ENCODE measurements at regions not wholly inside any gene's neighbourhood (a gene's known extent, or its start where the extent isn't known, plus 50 kb on each side); places are given as distances from the start of the nearest gene placed in this dataset.

DNA sequence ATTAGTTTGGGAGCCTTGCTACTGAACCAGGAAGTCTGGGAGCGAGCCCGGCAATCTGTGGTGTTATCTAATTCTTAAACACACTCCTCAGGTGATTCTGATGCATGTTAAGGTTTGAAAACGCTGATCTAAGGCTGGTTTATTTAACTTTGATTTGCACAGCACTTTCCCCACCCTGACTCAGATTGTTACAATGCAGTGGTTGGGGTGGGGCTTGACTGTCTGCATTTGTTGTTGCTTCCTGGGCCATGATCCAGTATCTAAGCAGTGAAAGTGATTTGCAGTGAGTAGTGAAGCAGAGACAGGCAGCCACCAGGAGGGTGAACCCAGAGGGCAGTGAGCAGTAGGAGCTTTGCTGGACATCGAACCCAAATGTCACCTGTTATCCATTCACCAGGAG lies 81.6 kb upstream of the ARGLU1 start:
- no peak for DNase-seq

DNA sequence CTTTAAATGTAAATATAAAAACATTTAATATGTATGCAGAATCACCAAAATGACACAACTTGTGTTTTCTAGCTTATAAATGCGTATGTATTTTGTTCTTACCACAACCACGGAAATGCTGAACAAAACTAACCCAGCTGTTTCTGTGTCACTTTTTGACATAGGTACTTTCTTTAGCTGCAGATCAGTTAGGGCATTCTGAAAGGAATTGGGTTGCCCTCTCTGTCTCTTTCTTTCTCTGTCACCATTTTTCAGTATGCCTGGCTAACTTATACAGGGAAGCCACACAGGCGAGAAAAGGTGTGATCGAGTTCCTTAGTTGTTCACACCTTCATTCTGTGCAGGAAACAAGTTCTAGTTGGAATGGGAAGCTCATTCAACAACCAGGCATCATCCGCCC lies 72.6 kb upstream of the ARGLU1 start:
- DNase-seq: no peak

DNA sequence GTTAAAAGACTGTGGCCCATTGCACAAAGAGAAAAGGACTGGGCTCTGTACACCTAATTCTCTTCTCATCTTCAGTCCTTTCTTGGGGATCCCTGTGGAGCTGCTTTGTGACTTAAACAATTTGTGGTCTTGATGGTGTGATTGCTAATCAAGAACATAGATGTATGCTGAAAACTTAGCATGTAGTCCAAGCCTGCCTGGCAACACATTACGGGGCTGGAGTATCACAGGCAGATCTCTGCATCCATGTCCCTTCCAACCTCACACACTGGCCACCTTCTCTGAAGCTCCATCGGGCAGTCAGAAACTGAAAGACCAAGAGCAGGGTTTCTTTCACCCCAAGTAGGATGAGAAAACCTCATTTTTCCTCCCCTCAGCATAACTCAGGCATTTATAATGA lies 69.6 kb upstream of the ARGLU1 start:
- DNase-seq: no peak

DNA sequence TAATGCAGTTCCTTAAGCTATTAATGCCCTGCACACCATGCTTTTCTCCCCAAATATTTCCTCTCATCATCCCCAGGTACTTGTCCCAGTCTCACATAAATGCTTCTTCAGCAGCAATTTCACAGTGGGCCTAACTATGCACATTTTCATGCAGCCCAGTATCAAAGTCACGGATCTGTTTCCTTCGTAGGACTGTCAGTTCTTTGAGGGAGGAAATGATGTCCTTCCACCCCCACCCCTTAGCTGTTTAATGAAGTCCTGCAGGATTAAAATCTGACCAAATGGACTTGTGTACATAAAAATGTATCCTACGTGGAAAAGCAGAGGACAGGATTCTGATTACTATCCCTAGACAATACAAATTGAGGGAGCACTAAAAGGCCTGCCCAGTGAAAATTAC lies 68.6 kb upstream of the ARGLU1 start:
- no peak for DNase-seq

DNA sequence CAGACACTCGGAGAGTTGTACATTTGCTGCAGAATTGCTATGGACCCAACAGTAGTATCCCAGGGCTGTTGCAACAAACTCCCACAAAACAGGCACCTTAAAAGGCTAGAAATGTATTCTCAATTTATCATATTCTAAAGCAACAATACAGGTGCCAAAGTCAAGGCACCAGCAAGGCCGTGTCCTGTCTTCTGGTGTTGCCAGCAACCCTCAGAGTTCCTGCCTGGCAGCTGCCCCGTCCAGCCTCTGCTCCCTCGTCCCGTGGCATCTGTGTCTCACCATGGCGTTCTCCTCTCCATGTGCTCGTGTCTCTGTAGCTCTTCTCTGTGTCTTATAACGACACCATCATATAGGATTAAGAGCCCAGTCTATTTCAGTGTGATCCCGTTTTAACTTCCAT lies 67.7 kb upstream of the ARGLU1 start:
- no peak for DNase-seq

DNA sequence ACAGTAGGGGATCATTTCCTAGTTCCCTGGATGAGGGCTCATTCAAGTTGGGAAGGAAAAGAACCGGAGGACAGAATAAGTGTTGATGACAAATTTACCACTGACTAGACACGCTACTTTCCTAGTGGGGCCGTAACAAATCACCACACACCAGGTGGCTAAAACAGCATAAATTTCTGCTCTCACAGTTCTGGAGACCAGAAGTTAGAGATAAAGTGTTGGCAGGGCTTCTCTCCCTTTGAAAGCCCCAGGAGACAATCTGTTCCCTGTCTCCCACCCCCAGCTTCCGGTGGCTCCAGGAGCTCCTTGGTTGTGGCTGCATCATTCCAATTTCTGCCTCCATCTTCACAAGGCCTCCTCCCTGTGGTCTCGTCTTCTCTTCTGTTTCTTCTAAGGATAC lies 65.4 kb upstream of the ARGLU1 start:
- DNase-seq: peak in 1 of 58 donors; percentile 22

DNA sequence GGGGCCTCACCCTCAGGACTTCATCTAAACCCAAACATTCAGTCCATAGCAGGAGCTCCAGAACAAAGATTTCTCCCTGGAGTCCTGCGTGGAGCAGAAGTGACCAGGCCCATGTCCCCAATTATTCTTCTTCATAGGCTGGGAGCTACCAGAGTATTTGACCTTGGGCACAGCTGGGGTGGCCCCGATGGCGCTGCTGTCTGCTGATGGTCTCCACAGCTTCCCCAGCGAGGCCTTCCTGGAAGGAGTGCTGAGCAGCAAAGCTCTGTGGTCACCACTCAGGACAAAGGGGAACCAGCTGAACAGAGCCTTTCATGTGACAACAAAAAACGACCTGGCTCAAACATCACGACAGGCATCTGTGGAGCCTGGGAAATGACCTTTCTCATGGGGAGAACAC lies 62.7 kb upstream of the ARGLU1 start:
- DNase-seq: no peak

DNA sequence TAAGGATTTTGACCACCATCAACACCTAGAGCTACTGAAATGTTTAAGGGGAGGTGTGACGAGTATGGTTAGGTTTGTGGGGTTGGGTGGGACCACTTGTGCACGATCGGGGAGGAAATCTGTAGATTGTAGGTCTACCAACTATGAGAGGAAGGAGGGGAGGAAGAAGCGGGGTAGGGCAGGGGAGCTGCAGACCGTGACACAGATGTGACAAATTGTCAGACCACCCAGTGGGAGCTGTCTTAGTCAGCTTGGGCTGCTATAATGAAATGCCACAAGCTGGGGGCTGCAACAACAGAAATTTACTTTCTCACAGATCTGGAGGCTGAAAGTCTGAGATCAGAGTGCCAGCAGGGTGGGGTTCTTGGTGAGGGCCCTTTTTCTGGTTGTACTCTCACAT lies 62.2 kb upstream of the ARGLU1 start:
- no peak for DNase-seq

DNA sequence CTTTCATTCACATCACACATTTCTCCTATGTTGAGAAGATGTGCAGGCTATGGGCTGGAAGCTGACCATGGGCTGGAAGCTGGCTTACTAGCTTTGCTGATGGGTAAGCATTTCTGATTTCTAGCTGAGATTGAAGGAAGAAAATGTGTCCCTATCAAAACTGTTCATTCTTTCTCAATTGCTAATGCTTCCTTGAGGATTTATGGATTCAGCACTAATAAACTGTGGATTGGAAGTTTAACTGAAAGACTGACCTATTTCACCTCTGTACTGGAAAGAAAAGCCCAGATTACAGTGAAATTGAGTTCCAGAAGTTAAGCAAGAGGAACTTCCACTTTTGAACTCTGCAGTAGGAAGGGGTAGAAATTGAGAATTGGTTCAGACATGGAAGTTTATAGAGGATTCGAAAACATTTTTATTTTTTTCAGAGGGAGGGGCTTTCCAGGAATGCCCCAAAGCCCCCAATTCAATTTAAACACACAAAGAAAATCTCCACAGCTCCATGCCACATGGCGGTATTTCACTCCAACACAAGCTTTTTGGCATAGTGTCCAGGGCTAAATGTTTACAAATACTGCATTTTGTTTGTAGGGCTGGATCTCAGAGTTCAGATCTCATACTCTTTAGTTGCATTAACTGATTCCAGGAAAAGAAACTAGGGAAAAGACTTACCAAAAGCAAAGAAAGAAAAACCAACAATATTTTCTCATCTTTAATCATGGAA lies 61.2 kb upstream of the ARGLU1 start:
- no peak for DNase-seq

DNA sequence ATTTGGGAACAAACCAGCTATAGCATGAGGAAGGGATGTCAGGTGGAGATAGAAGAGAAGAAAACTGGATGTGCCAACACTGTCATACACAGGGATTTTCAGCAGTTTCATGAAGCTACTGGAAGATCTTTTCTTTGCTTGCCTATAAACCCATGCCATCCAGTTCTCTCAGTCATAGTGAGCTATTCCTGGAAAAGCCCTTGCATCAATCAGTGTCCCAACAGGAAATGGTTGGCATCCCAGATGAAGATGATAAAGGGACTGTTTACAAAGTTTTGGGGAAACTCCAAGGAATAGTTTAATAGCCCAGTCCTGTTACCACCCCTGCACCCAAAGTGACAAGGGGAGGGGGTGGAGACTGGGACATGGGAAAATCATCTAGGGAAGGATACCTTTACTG lies 58.5 kb upstream of the ARGLU1 start:
- no peak for DNase-seq

DNA sequence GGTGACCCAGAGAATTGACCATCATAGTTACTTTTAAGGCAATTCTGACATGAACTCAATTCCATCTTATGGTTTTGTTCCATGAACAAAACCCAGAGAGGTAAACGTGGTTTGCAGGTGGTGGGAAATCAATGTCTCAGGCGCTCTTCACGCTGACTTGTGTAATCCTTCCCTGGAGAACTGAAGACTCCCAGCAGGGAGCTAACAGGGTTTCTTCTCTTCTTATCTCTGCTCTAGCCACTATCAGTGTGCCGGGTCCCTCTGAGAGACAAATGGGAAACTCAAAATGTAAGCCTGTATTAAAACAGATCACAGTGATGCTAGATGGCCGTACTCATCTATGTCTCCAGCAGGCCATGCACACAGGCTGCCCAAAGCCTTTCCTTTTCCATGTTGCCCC lies 57.6 kb upstream of the ARGLU1 start:
- DNase-seq: no peak

DNA sequence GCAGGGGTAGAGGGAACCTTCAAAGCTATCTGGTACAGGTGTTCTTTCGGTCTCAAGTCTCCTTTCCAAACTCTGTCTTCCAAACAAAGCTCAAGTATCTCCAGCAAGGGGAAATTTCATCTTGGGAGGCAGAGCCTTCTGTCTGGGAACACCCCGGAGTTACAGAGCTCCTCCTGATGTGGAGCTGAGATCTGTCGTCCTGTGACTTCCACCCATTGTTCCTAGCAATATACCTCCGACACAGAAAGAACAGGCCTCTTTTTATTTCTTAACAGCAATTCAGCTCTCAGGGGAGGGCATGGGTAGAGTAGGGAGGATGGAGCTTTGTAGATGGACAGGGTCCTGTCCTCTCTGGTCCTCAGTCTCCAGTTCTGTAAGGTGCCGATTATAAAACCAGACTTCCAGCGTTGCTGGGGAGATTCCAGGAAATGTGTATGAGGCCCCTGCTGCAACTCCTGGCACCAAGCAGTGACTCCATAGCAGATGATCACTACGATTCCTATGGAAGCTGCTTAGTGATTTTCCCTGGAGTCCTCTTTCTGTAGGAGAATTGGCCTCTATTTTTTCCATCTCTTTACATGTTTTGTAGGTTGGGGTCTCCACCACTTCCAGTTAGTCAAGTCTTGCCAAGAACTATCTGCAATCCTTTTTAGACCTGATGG lies 56.0 kb upstream of the ARGLU1 start:
- no peak for DNase-seq

DNA sequence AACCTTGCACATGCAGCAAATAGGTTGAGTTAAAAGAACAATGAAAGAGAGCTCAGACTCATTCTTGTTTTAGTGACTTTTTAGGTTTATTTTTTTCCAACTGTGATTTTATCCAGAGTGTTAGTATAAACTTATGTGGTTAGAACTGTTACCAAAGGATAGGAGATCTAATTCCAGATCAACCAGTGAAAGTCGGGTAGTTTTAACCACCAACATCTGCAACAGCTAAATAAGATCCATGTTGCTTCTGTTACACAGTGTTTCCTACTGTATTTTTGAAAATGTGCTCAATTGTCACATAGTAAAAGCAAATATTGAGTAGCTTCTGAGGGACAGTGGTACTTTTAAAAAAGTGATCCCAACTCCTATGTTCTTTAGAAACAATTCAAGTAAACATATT lies 53.9 kb upstream of the ARGLU1 start:
- no peak for DNase-seq

DNA sequence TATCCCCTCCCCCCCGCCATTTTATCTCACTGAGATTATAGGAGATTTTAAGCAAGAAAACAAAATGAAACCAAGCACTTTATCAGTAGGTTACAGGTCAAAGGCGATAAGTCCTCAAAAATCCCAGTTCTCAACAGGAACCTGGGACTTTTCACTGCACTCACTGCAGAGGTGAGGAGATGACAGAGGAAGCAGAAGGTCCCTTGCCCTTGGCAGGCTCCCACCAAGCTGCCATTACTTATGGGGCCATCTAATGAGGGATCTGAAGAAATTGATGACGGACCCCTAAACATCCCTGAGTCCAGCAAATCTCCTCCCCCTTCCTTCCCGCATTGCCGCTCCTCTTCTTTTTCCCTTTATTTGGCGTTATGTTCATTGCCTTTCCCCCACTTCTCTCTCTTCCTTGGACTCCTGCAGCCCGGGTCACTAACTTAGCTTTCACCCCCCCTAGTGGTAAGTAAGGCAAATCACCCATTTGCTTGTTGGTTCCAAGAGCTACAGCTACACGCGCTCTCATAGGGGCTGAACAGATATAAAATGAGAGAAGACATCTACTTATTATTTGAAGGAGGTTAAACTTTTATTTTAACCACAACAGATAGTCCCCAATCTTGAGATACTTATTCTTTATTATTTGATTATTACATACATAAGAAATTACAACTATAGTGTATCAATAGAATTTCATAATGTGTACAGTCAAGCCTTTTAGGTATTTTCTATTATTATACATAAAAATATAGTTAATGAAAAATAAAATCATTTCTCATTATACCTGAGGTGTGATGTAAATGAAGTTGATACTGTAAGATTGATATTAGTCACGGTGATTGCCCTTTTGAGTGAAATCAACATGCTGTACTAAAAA lies 52.0 kb upstream of the ARGLU1 start:
- DNase-seq: peak in 20 of 58 donors; percentile 3 to 58 (median 14)

All from anterior cingulate cortex (tissue), 58 donors.